ENCODE measurements at regions not wholly inside any gene's neighbourhood (a gene's known extent, or its start where the extent isn't known, plus 50 kb on each side); places are given as distances from the start of the nearest gene placed in this dataset.
"Not testable (repeated sequence)": the region's sequence is repeated elsewhere in the genome, so short reads cannot be mapped to it uniquely, and the experiment has no call there.

- H3K27me3 ChIP-seq (ENCODE audit: insufficient read depth); H4K20me1 ChIP-seq (replicated peaks; ENCODE audit: insufficient read depth); H3K27ac Mint-ChIP-seq; H3K9me3 Mint-ChIP-seq; H3K27ac ChIP-seq (ENCODE audit: low read depth); H3F3A ChIP-seq (replicated peaks; ENCODE audit: low read depth); H3K4me3 ChIP-seq; H3K4me1 Mint-ChIP-seq; H3K79me2 ChIP-seq (replicated peaks; ENCODE audit: insufficient read depth); H3K4me3 Mint-ChIP-seq; H3K9me2 ChIP-seq (ENCODE audit: insufficient read depth); H3K4me2 ChIP-seq; ATAC-seq; H3K36me3 ChIP-seq (ENCODE audit: insufficient read depth); H3K4me1 ChIP-seq (ENCODE audit: insufficient read depth); H3K27me3 Mint-ChIP-seq (ENCODE audit: insufficient read depth, low read depth, poor library complexity); H3K36me3 Mint-ChIP-seq (ENCODE audit: low read depth); DNase-seq (ENCODE audit: low spot score): not testable (repeated sequence)
- H2AFZ ChIP-seq: 0 out of 2 replicates have a peak overlapping the region, but pooled peaks have one; percentile 18
- TF ChIP-seq CTCF (conservative IDR thresholded peaks at IDR 0.05; ENCODE audit: low read depth in 2 of 2): peak in 1 of 2 experiments; percentile 23; a peak in 1 of 4 replicates
Measured at GRCh38 chr4:28112691-28113335, 1252.2 kb downstream of the STIM2 start.

- H3K9me3 Mint-ChIP-seq; H3K9me2 ChIP-seq (ENCODE audit: insufficient read depth); H3K4me1 Mint-ChIP-seq; H3K36me3 ChIP-seq (ENCODE audit: insufficient read depth); H4K20me1 ChIP-seq (replicated peaks; ENCODE audit: insufficient read depth); ATAC-seq; H3K4me3 ChIP-seq; H3K79me2 ChIP-seq (replicated peaks; ENCODE audit: insufficient read depth); H3K27ac Mint-ChIP-seq; H3K4me2 ChIP-seq; H3K4me3 Mint-ChIP-seq; H3K27ac ChIP-seq (ENCODE audit: low read depth); H3K4me1 ChIP-seq (ENCODE audit: insufficient read depth); H3K27me3 Mint-ChIP-seq (ENCODE audit: insufficient read depth, low read depth, poor library complexity); H3F3A ChIP-seq (replicated peaks; ENCODE audit: low read depth); DNase-seq (ENCODE audit: low spot score); H3K27me3 ChIP-seq (ENCODE audit: insufficient read depth): not testable (repeated sequence)
- peaks cover 10% of the 10 kb centered on the region for H3K36me3 Mint-ChIP-seq (ENCODE audit: low read depth)
- H2AFZ ChIP-seq: 0 out of 2 replicates have a peak overlapping the region, but pooled peaks have one; percentile 23
Measured at GRCh38 chr4:28113586-28113985, 1252.9 kb downstream of the STIM2 start.

GRCh38 chr4:28116526-28117083 lies 1256.0 kb downstream of the STIM2 start:
- H3K27ac Mint-ChIP-seq; H4K20me1 ChIP-seq (replicated peaks; ENCODE audit: insufficient read depth); ATAC-seq; H3K4me3 Mint-ChIP-seq; H3K36me3 ChIP-seq (ENCODE audit: insufficient read depth); H3K79me2 ChIP-seq (replicated peaks; ENCODE audit: insufficient read depth); H3K9me2 ChIP-seq (ENCODE audit: insufficient read depth); H3K9me3 Mint-ChIP-seq; H3K27me3 Mint-ChIP-seq (ENCODE audit: insufficient read depth, low read depth, poor library complexity); H3K27me3 ChIP-seq (ENCODE audit: insufficient read depth); H3F3A ChIP-seq (replicated peaks; ENCODE audit: low read depth); H3K4me1 Mint-ChIP-seq; H3K27ac ChIP-seq (ENCODE audit: low read depth); H3K4me1 ChIP-seq (ENCODE audit: insufficient read depth): not testable (repeated sequence)
- Histone ChIP-seq H3K4me2 (peak overlapping the region; percentile 64; the same call in 1 of the 2 replicates), H3K4me3 (peak overlapping the region; percentile 49), H2AFZ (peak overlapping the region; percentile 90)
- DNase-seq (ENCODE audit: low spot score): peak; percentile 1
- peaks cover 10% of the 10 kb centered on the region for H3K36me3 Mint-ChIP-seq (ENCODE audit: low read depth)
